GM21390 (cell line): ENCODE measurements at regions not wholly inside any gene's neighbourhood (a gene's known extent, or its start where the extent isn't known, plus 50 kb on each side); places are given as distances from the start of the nearest gene placed in this dataset.
"Not testable (repeated sequence)": the region's sequence is repeated elsewhere in the genome, so short reads cannot be mapped to it uniquely, and the experiment has no call there.

Source experiments
- ATAC-seq: cut with Tn5 transposase; IDR thresholded peaks from one replicate; pipeline ENCODE4 v1.9.1; 2021; ENCODE audit not compliant: unreplicated experiment

GRCh38 chr7:131808156-131808555 is 251.7 kb upstream of the PODXL start:
- ATAC-seq, result not testable (repeated sequence)

- ATAC-seq, result no peak
Measured at GRCh38 chr7:131803816-131804215, 247.4 kb upstream of the PODXL start.

GRCh38 chr7:131802195-131802864 is 245.9 kb upstream of the PODXL start:
- no peak for ATAC-seq

GRCh38 chr7:131800531-131800930 is 244.1 kb upstream of the PODXL start:
- ATAC-seq, result no peak

- ATAC-seq, result no peak
Measured at GRCh38 chr7:131800008-131800407, 243.6 kb upstream of the PODXL start.

- ATAC-seq, result no peak
Measured at GRCh38 chr7:131797841-131798240, 241.4 kb upstream of the PODXL start.

GRCh38 chr7:131795400-131795799 is 239.0 kb upstream of the PODXL start:
- ATAC-seq, result no peak

GRCh38 chr7:131792311-131792710 is 235.9 kb upstream of the PODXL start:
- ATAC-seq, result no peak

GRCh38 chr7:131787101-131787500 is 230.7 kb upstream of the PODXL start:
- no peak for ATAC-seq

GRCh38 chr7:131786204-131786603 is 229.8 kb upstream of the PODXL start:
- ATAC-seq, result no peak

GRCh38 chr7:131778601-131779000 is 222.2 kb upstream of the PODXL start:
- ATAC-seq, result no peak

- ATAC-seq, result no peak
Measured at GRCh38 chr7:131774419-131775220, 218.2 kb upstream of the PODXL start.

GRCh38 chr7:131773413-131773812 is 217.0 kb upstream of the PODXL start:
- ATAC-seq, result no peak

- no peak for ATAC-seq
Measured at GRCh38 chr7:131769241-131769640, 212.8 kb upstream of the PODXL start.

- no peak for ATAC-seq
Measured at GRCh38 chr7:131767591-131767990, 211.2 kb upstream of the PODXL start.

GRCh38 chr7:131765575-131765974 is 209.1 kb upstream of the PODXL start:
- ATAC-seq, result no peak

GRCh38 chr7:131764143-131764775 is 207.8 kb upstream of the PODXL start:
- no peak for ATAC-seq

- no peak for ATAC-seq
Measured at GRCh38 chr7:131762753-131763152, 206.3 kb upstream of the PODXL start.

GRCh38 chr7:131755801-131756200 is 199.4 kb upstream of the PODXL start:
- not testable (repeated sequence) for ATAC-seq

- ATAC-seq, result no peak
Measured at GRCh38 chr7:131753620-131754222, 197.3 kb upstream of the PODXL start.

- no peak for ATAC-seq
Measured at GRCh38 chr7:131747658-131748232, 191.3 kb upstream of the PODXL start.
